Prostate gland (tissue), 2 donors: ENCODE measurements at regions not wholly inside any gene's neighbourhood (a gene's known extent, or its start where the extent isn't known, plus 50 kb on each side); places are given as distances from the start of the nearest gene placed in this dataset.
"Not testable (repeated sequence)": the region's sequence is repeated elsewhere in the genome, so short reads cannot be mapped to it uniquely, and the experiment has no call there.

ENCODE experiments used
- DNase-seq: peaks from one replicate; pipeline ENCODE4 v3.0.0-alpha.2; 2019; ENCODE audit warnings: low spot score
- H3K27ac ChIP-seq, 2 donors: fragments of 200-600 bp; sonication (generic); 2 replicates each; pipeline ENCODE4 v1.5.1; 2017 to 2019
- H3K27me3 ChIP-seq: fragments of 200-600 bp; sonication (generic); replicated peaks from 2 replicates; pipeline ENCODE4 v1.5.1; 2019; ENCODE audit not compliant: insufficient read depth
- H3K36me3 ChIP-seq, 2 donors: fragments of 200-600 bp; sonication (generic); 1 replicate in 1 of 2; 2 replicates in 1 of 2; pipeline versions ENCODE4 v1.5.1 to v1.8.1; 2017 to 2019
- H3K4me1 ChIP-seq: fragments of 200-600 bp; sonication (generic); replicated peaks from 2 replicates; pipeline ENCODE4 v1.5.1; 2019
- H3K4me3 ChIP-seq, 2 donors: fragments of 200-600 bp; sonication (generic); 2 replicates each; pipeline ENCODE4 v1.5.1; 2017 to 2019
- H3K9me3 ChIP-seq: fragments of 200-600 bp; sonication (generic); 2 replicates; pipeline ENCODE4 v1.5.1; 2017
- CTCF ChIP-seq, 4 experiments: fragments of 200-600 bp in 2 of 4; fragments of 450-650 bp in 2 of 4; sonication (generic) in 2 of 4; IDR thresholded peaks; 1 replicate in 3 of 4; 2 replicates in 1 of 4; pipeline ENCODE4 v1.5.1; 2016 to 2019; ENCODE audit warnings: antibody characterized with exemption in 4 of 4, mild to moderate bottlenecking in 2 of 4, moderate library complexity in 2 of 4
- POLR2A ChIP-seq: fragments of 450-650 bp; IDR thresholded peaks from one replicate; pipeline ENCODE4 v1.6.1; 2016; ENCODE audit warnings: antibody characterized with exemption, mild to moderate bottlenecking
- POLR2AphosphoS5 ChIP-seq: sonication (generic); formaldehyde crosslinking; IDR thresholded peaks from one replicate; pipeline ENCODE4 v1.6.1; 2017; ENCODE audit warnings: antibody characterized with exemption
- WGBS: methylation state at CpG from one replicate; pipeline ENCODE4 v1.1.5; 2018; 5-methylcytosine and 5-hydroxymethylcytosine counted together
- intact Hi-C: fragments of 100-400 bp; cut with DNase I; formaldehyde crosslinking; loops from one replicate; pipeline ENCODE4 v1.14.2; 2022

DNA sequence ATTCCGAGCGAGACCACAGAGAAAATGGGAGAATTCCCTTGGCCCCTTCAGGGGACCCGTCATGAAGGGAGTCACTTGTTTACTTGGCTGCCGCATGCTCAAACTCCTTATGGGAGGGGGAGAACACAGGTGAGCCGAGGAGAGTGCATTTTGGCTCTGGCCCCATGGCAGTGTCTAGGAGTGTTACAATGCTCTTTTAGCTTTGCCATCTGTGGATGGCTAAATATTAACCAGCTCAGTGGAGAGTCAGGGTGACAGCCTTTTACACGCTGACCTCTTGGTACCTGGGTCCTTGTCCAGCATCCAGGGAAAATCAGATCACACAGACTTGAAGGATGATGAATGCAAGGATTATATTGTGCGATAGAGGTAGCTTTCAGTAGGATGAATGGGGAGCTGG is 146.4 kb upstream of the ATXN7L3B start:
- intact Hi-C loops = no loop called here
- Histone ChIP-seq H3K27ac (no peak overlapping the region), H3K36me3 (no peaks in the 10 kb centered on the region), H3K9me3 (no peaks in the 10 kb centered on the region), H3K27me3 (no peaks in the 10 kb centered on the region), H3K4me3 (no peak overlapping the region), H3K4me1 (no peaks in the 10 kb centered on the region)
- TF ChIP-seq POLR2AphosphoS5 (no peak), POLR2A (no peak), CTCF (IDR thresholded peaks at IDR 0.05) (no peak)
- DNase-seq = no peak
- 92% methylated on average over 7 of the region's 7 CpGs for WGBS

DNA sequence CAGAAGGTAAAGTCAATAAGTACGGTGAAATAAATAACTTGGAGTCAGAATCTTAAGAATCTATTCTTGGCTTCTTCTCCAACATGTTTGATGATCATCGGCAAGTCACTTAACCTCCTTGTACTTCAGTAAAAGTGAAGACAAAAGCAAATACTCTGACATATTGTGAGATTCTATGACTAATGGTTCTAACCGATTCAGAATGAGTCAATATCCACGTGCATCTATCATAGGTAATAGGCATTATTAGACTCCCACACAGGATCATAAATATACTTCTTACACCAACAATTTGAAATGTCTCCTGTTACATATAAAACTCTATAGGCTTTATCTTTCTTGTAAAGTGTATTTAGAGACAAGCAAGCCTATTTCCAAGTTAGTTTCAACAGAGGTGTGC is 144.4 kb upstream of the ATXN7L3B start:
- H3K27me3 ChIP-seq = no peaks in the 10 kb centered on the region
- H3K4me1 ChIP-seq = no peaks in the 10 kb centered on the region
- 55% methylated on average over 4 of the region's 4 CpGs for WGBS
- TF ChIP-seq POLR2AphosphoS5 (no peak), CTCF (IDR thresholded peaks at IDR 0.05) (no peak), POLR2A (no peak)
- H3K4me3 ChIP-seq = no peak overlapping the region
- DNase-seq = no peak
- no peaks in the 10 kb centered on the region for H3K9me3 ChIP-seq
- no peaks in the 10 kb centered on the region for H3K36me3 ChIP-seq
- intact Hi-C loops = no loop called here
- H3K27ac ChIP-seq = no peak overlapping the region

DNA sequence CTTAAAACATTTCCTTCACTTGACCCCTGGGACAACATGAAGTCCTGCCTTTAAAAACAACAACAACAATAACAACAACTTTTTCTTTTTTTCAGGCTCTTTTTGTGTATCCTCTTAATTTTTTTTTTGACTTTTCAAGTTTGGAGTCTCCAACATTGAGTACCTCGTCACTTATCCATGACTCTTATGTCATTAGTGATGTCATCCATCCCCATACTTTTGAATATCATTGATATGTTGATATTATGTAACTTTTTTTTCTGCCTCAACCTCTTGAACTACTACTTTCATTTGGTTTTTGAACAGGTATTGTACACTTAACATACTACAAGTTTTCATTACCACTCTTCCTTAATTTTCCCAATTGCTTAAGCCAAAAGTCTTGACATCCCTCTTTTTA is 143.0 kb upstream of the ATXN7L3B start:
- Histone ChIP-seq H3K4me3 (no peak overlapping the region), H3K9me3 (no peaks in the 10 kb centered on the region), H3K36me3 (no peaks in the 10 kb centered on the region), H3K4me1 (no peaks in the 10 kb centered on the region), H3K27me3 (no peaks in the 10 kb centered on the region), H3K27ac (no peak overlapping the region)
- 81% methylated on average over 1 of the region's 1 CpG for WGBS
- intact Hi-C loops = no loop called here
- no peak for TF ChIP-seq POLR2A
- no peak for TF ChIP-seq CTCF (IDR thresholded peaks at IDR 0.05)
- TF ChIP-seq POLR2AphosphoS5 = no peak
- DNase-seq = no peak

DNA sequence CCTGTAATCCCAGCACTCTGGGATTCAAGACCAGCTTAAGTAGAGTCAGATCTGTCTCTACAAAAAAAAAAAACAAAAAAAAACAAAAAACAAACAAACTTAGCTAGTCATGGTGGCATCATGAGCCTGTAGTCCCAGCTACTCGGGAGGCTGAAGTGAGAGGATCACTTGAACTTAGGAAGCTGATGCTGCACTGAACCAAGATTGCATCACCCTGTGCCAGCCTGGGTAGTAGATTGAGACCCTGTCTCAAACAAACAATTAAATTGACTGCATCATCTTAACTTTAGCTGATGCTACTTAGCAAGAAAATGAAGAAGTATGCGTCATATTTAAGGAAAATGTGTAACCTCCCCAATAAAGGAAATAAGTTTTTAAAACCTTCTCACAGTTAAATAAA is 136.6 kb upstream of the ATXN7L3B start:
- H3K27me3 ChIP-seq = no peaks in the 10 kb centered on the region
- 94% methylated on average over 2 of the region's 2 CpGs for WGBS
- H3K4me1 ChIP-seq = no peaks in the 10 kb centered on the region
- intact Hi-C loops = no loop called here
- no peak overlapping the region for H3K27ac ChIP-seq
- DNase-seq = no peak
- TF ChIP-seq POLR2A (no peak), POLR2AphosphoS5 (no peak), CTCF (IDR thresholded peaks at IDR 0.05) (no peak)
- H3K9me3 ChIP-seq = no peaks in the 10 kb centered on the region
- no peaks in the 10 kb centered on the region for H3K36me3 ChIP-seq
- no peak overlapping the region for H3K4me3 ChIP-seq

- H3K4me1 ChIP-seq = no peaks in the 10 kb centered on the region
- no peaks in the 10 kb centered on the region for H3K36me3 ChIP-seq
- DNase-seq = no peak
- intact Hi-C loops = no loop called here
- H3K27ac ChIP-seq = no peak overlapping the region
- no peaks in the 10 kb centered on the region for H3K9me3 ChIP-seq
- H3K4me3 ChIP-seq = no peak overlapping the region
- H3K27me3 ChIP-seq = no peaks in the 10 kb centered on the region
- 51% methylated on average over 3 of the region's 3 CpGs for WGBS
- TF ChIP-seq POLR2AphosphoS5 (no peak), POLR2A (no peak), CTCF (IDR thresholded peaks at IDR 0.05) (no peak)
Measured at GRCh38 chr12:74401966-74402365, 135.7 kb upstream of the ATXN7L3B start.

- DNase-seq, H3K4me3 ChIP-seq, H3K27ac ChIP-seq, H3K36me3 ChIP-seq, H3K9me3 ChIP-seq, H3K27me3 ChIP-seq, H3K4me1 ChIP-seq, intact Hi-C loops: not testable (repeated sequence)
- WGBS = 91% methylated on average over 12 of the region's 12 CpGs
Measured at GRCh38 chr12:74403221-74403470, 134.5 kb upstream of the ATXN7L3B start.
